Trophoblast cell (in vitro differentiated cells and primary cell): ENCODE measurements at regions not wholly inside any gene's neighbourhood (a gene's known extent, or its start where the extent isn't known, plus 50 kb on each side); places are given as distances from the start of the nearest gene placed in this dataset.

ENCODE experiments used
- DNase-seq, 2 donors: peaks; one replicate each; pipeline ENCODE4 v3.0.0-alpha.2; 2016
- H2AFZ ChIP-seq: 2 replicates; pipeline ENCODE4 v1.6.1; 2013; ENCODE audit warnings: low read length, moderate library complexity, mild to moderate bottlenecking; ENCODE audit not compliant: insufficient read depth, poor library complexity
- H2AK5ac ChIP-seq: 2 replicates; pipeline ENCODE4 v1.6.1; 2013; ENCODE audit warnings: mild to moderate bottlenecking, low read length
- H2BK120ac ChIP-seq: 2 replicates; pipeline ENCODE4 v1.6.1; 2013; ENCODE audit warnings: low read length, mild to moderate bottlenecking, moderate library complexity; ENCODE audit not compliant: insufficient read depth, poor library complexity
- H2BK12ac ChIP-seq: 2 replicates; pipeline ENCODE4 v1.6.1; 2013; ENCODE audit warnings: mild to moderate bottlenecking, low read length, moderate library complexity
- H2BK5ac ChIP-seq: 2 replicates; pipeline ENCODE4 v1.6.1; 2013; ENCODE audit warnings: low read length, low read depth, moderate library complexity, mild to moderate bottlenecking; ENCODE audit not compliant: poor library complexity
- H3K14ac ChIP-seq: 2 replicates; pipeline ENCODE4 v1.6.1; 2013; ENCODE audit warnings: mild to moderate bottlenecking, low read length
- H3K18ac ChIP-seq: 2 replicates; pipeline ENCODE4 v1.6.1; 2013; ENCODE audit warnings: mild to moderate bottlenecking, low read length
- H3K23ac ChIP-seq: 2 replicates; pipeline ENCODE4 v1.6.1; 2013; ENCODE audit warnings: low read length
- H3K27ac ChIP-seq: 2 replicates; pipeline ENCODE4 v1.5.1; 2013; ENCODE audit warnings: low read depth, mild to moderate bottlenecking, inconsistent platforms, low read length, moderate library complexity
- H3K27me3 ChIP-seq: 2 replicates; pipeline ENCODE4 v1.6.1; 2013; ENCODE audit warnings: inconsistent platforms, mild to moderate bottlenecking, low read length, moderate library complexity; ENCODE audit not compliant: insufficient read depth
- H3K36me3 ChIP-seq, 2 experiments: 1 replicate in 1 of 2; 2 replicates in 1 of 2; pipeline ENCODE4 v1.6.1; 2013; ENCODE audit warnings: low read length in 2 of 2, mild to moderate bottlenecking in 2 of 2, moderate library complexity in 1 of 2; ENCODE audit not compliant: insufficient read depth in 2 of 2, control insufficient read depth in 1 of 2
- H3K4ac ChIP-seq: 2 replicates; pipeline ENCODE4 v1.6.1; 2013; ENCODE audit warnings: low read depth, mild to moderate bottlenecking, low read length, moderate library complexity
- H3K4me1 ChIP-seq, 2 experiments: 1 replicate in 1 of 2; 2 replicates in 1 of 2; pipeline ENCODE4 v1.6.1; 2013; ENCODE audit warnings: low read length in 2 of 2, mild to moderate bottlenecking in 2 of 2, moderate library complexity in 1 of 2; ENCODE audit not compliant: insufficient read depth in 2 of 2, control insufficient read depth in 1 of 2
- H3K4me2 ChIP-seq: 2 replicates; pipeline ENCODE4 v1.6.1; 2013; ENCODE audit warnings: inconsistent platforms, mild to moderate bottlenecking, low read length, moderate library complexity
- H3K4me3 ChIP-seq: 2 replicates; pipeline ENCODE4 v1.5.1; 2013; ENCODE audit warnings: mild to moderate bottlenecking, low read depth, low read length, inconsistent platforms
- H3K79me1 ChIP-seq: one replicate; pipeline ENCODE4 v1.6.1; 2013; ENCODE audit warnings: low read length
- H3K79me2 ChIP-seq: 2 replicates; pipeline ENCODE4 v1.6.1; 2013; ENCODE audit warnings: low read length, mild to moderate bottlenecking; ENCODE audit not compliant: control insufficient read depth, insufficient read depth, poor library complexity
- H3K9ac ChIP-seq: 2 replicates; pipeline ENCODE4 v1.6.1; 2013; ENCODE audit warnings: mild to moderate bottlenecking, low read length
- H3K9me3 ChIP-seq: 2 replicates; pipeline ENCODE4 v1.6.1; 2013; ENCODE audit warnings: low read depth, mild to moderate bottlenecking, control low read depth, inconsistent platforms, low read length; ENCODE audit not compliant: insufficient read depth
- H4K12ac ChIP-seq: 2 replicates; pipeline ENCODE4 v1.6.1; 2013; ENCODE audit warnings: low read depth, mild to moderate bottlenecking, low read length, moderate library complexity
- H4K8ac ChIP-seq: 2 replicates; pipeline ENCODE4 v1.6.1; 2013; ENCODE audit warnings: low read depth, mild to moderate bottlenecking, low read length, moderate library complexity
- H4K91ac ChIP-seq: one replicate; pipeline ENCODE4 v1.6.1; 2013; ENCODE audit warnings: low read depth, mild to moderate bottlenecking, low read length, moderate library complexity
- WGBS: extraction: QIAGEN DNeasy Blood & Tissue Kit; methylation state at CpG from one replicate; pipeline ENCODE4 v1.1.7; 2013; ENCODE audit warnings: missing lambda C conversion rate; ENCODE audit not compliant: insufficient read length, insufficient coverage; ENCODE audit errors: extremely low coverage; 5-methylcytosine and 5-hydroxymethylcytosine counted together

- H3K27me3 ChIP-seq, result no peaks in the 10 kb centered on the region
- no peak overlapping the region for H3K14ac ChIP-seq
- no peaks in the 10 kb centered on the region for H3K79me2 ChIP-seq
- no peak for DNase-seq
- no peak overlapping the region for H3K4me2 ChIP-seq
- no peak overlapping the region for H4K8ac ChIP-seq
- H3K18ac ChIP-seq, result no peak overlapping the region
- no peak overlapping the region for H3K27ac ChIP-seq
- H3K79me1 ChIP-seq, result no peaks in the 10 kb centered on the region
- H3K4me3 ChIP-seq, result no peak overlapping the region
- H2BK5ac ChIP-seq, result no peak overlapping the region
- H3K9me3 ChIP-seq, result no peaks in the 10 kb centered on the region
- no peak overlapping the region for H2BK12ac ChIP-seq
- WGBS, result no CpG with 5 or more reads among the region's 1 CpG
- H4K12ac ChIP-seq, result no peak overlapping the region
- H2BK120ac ChIP-seq, result no peak overlapping the region
- no peak overlapping the region for H2AFZ ChIP-seq
- H2AK5ac ChIP-seq, result no peak overlapping the region
- no peak overlapping the region for H3K23ac ChIP-seq
- H3K36me3 ChIP-seq, result no peaks in the 10 kb centered on the region
- no peak overlapping the region for H4K91ac ChIP-seq
- H3K4me1 ChIP-seq, result no peaks in the 10 kb centered on the region
- no peak overlapping the region for H3K4ac ChIP-seq
- no peak overlapping the region for H3K9ac ChIP-seq
Measured at GRCh38 chr2:204299766-204300165, 245.5 kb upstream of the PARD3B start.

GRCh38 chr2:204306667-204307066 is 238.6 kb upstream of the PARD3B start:
- no peak overlapping the region for H3K4me2 ChIP-seq
- DNase-seq, result no peak
- H3K27ac ChIP-seq, result no peak overlapping the region
- no CpG with 5 or more reads among the region's 4 CpGs for WGBS
- H4K91ac ChIP-seq, result no peak overlapping the region
- H4K12ac ChIP-seq, result no peak overlapping the region
- H2BK12ac ChIP-seq, result no peak overlapping the region
- no peaks in the 10 kb centered on the region for H3K4me1 ChIP-seq
- no peak overlapping the region for H3K23ac ChIP-seq
- no peak overlapping the region for H2AFZ ChIP-seq
- no peaks in the 10 kb centered on the region for H3K9me3 ChIP-seq
- H3K79me2 ChIP-seq, result no peaks in the 10 kb centered on the region
- no peak overlapping the region for H2AK5ac ChIP-seq
- H3K4me3 ChIP-seq, result no peak overlapping the region
- no peak overlapping the region for H3K18ac ChIP-seq
- H3K14ac ChIP-seq, result no peak overlapping the region
- no peak overlapping the region for H3K4ac ChIP-seq
- no peak overlapping the region for H4K8ac ChIP-seq
- H2BK5ac ChIP-seq, result no peak overlapping the region
- H3K9ac ChIP-seq, result no peak overlapping the region
- no peaks in the 10 kb centered on the region for H3K27me3 ChIP-seq
- H3K79me1 ChIP-seq, result no peaks in the 10 kb centered on the region
- H3K36me3 ChIP-seq, result no peaks in the 10 kb centered on the region
- H2BK120ac ChIP-seq, result no peak overlapping the region

GRCh38 chr2:204312105-204312504 is 233.2 kb upstream of the PARD3B start:
- Histone ChIP-seq H3K9me3 (no peaks in the 10 kb centered on the region), H2BK120ac (no peak overlapping the region), H3K23ac (no peak overlapping the region), H3K14ac (no peak overlapping the region), H4K91ac (no peak overlapping the region), H3K27me3 (no peaks in the 10 kb centered on the region), H3K18ac (no peak overlapping the region), H2AK5ac (no peak overlapping the region), H3K4me3 (no peak overlapping the region), H3K79me1 (no peaks in the 10 kb centered on the region), H2BK12ac (no peak overlapping the region), H3K4me1 (no peaks in the 10 kb centered on the region), H2AFZ (no peak overlapping the region), H2BK5ac (no peak overlapping the region), H4K12ac (no peak overlapping the region), H3K4ac (no peak overlapping the region), H3K36me3 (no peaks in the 10 kb centered on the region), H3K79me2 (no peaks in the 10 kb centered on the region), H4K8ac (no peak overlapping the region), H3K9ac (no peak overlapping the region), H3K4me2 (no peak overlapping the region), H3K27ac (no peak overlapping the region)
- WGBS, result no CpG with 5 or more reads among the region's 8 CpGs
- DNase-seq, result no peak

GRCh38 chr2:204313256-204313655 is 232.0 kb upstream of the PARD3B start:
- H3K36me3 ChIP-seq, result no peaks in the 10 kb centered on the region
- no peak overlapping the region for H4K91ac ChIP-seq
- H3K79me1 ChIP-seq, result no peaks in the 10 kb centered on the region
- no CpG with 5 or more reads among the region's 1 CpG for WGBS
- H3K4me3 ChIP-seq, result no peak overlapping the region
- H2BK120ac ChIP-seq, result no peak overlapping the region
- no peak overlapping the region for H3K9ac ChIP-seq
- H3K4me2 ChIP-seq, result no peak overlapping the region
- no peaks in the 10 kb centered on the region for H3K4me1 ChIP-seq
- no peak overlapping the region for H3K18ac ChIP-seq
- H3K14ac ChIP-seq, result no peak overlapping the region
- H4K12ac ChIP-seq, result no peak overlapping the region
- no peak overlapping the region for H3K23ac ChIP-seq
- no peak overlapping the region for H3K4ac ChIP-seq
- DNase-seq, result no peak
- H3K9me3 ChIP-seq, result no peaks in the 10 kb centered on the region
- no peak overlapping the region for H2BK5ac ChIP-seq
- no peak overlapping the region for H4K8ac ChIP-seq
- no peak overlapping the region for H2AFZ ChIP-seq
- no peak overlapping the region for H2AK5ac ChIP-seq
- no peaks in the 10 kb centered on the region for H3K79me2 ChIP-seq
- H3K27ac ChIP-seq, result no peak overlapping the region
- no peak overlapping the region for H2BK12ac ChIP-seq
- no peaks in the 10 kb centered on the region for H3K27me3 ChIP-seq
